Hematopoietic multipotent progenitor cell treated with erythropoietin and hydrocortisone succinate and interleukin-3 and kit ligand, for 4 days (in vitro differentiated cells): ENCODE measurements at regions not wholly inside any gene's neighbourhood (a gene's known extent, or its start where the extent isn't known, plus 50 kb on each side); places are given as distances from the start of the nearest gene placed in this dataset.
"Not testable (repeated sequence)": the region's sequence is repeated elsewhere in the genome, so short reads cannot be mapped to it uniquely, and the experiment has no call there.

ENCODE experiments used
- DNase-seq: peaks from one replicate; pipeline ENCODE4 v3.0.0-alpha.2; 2015

GRCh38 chr3:27554706-27555105 lies 70.5 kb upstream of the SLC4A7 start:
- DNase-seq = no peak

GRCh38 chr3:27553886-27554540 lies 69.8 kb upstream of the SLC4A7 start:
- DNase-seq = no peak

DNA sequence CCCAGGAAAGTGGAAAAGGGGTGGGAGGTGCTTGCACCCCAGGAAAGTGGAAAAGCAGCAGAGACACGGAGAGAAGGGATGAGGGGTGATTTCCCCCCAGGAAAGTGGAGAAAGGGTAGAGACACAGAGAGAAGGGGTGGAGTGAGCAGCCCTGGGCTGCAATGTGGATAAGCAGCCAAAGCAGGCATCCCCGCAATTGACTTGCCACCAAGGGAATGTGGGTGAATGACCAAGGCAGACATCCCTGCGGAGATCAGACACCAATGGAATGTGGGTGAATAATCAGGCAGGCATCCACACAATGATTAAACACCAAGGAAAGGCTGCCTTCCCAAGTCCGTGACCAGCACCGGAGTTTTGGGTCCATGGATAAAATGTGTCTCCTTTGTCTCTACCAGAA lies 68.5 kb upstream of the SLC4A7 start:
- not testable (repeated sequence) for DNase-seq

DNA sequence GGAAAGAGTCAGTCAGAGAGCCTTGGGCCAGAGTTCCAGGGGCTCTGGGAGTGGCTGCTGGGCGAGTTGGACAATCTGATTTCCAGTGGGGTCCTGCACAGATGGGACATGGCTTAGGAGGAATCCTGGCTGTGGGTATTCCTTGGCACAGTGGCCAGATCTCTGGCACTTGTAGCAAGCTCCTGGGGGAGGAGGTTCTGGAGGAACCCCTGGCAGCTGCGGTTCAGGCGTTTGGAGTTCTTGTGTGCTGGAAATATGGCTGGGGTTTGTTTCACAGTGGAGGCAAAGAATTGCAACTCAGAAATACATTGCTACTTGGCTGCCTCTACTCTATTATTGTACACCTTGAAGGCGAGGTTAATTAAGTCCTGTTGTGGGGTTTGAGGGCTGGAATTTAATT lies 67.2 kb upstream of the SLC4A7 start:
- DNase-seq = not testable (repeated sequence)

GRCh38 chr3:27545061-27545460 lies 60.9 kb upstream of the SLC4A7 start:
- DNase-seq = no peak

DNA sequence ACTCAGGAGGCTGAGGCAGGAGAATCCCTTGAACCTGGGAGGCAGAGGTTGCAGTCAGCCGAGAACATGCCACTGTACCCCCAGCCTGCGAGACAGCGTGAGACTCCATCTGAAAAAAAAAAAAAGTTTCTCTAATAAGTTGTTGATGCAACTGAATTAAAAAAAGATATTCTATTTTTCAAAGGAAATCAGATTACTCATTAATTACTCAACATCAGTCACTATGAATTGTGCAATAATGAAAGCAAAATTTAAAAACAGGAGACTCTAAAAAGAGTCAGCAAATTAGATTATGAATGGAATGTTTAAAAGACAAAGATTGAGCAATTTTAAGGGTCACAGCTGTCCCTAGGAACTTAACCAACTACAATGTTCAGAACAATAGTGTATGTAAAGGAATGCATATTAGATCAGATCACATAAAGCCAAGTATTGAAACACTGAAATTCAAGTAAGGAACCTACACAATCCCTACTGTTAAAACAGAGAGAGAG lies 60.2 kb upstream of the SLC4A7 start:
- DNase-seq = peak; percentile 20

- no peak for DNase-seq
These were observed 58.3 kb upstream of the SLC4A7 start for GRCh38 chr3:27542476-27542875.

DNA sequence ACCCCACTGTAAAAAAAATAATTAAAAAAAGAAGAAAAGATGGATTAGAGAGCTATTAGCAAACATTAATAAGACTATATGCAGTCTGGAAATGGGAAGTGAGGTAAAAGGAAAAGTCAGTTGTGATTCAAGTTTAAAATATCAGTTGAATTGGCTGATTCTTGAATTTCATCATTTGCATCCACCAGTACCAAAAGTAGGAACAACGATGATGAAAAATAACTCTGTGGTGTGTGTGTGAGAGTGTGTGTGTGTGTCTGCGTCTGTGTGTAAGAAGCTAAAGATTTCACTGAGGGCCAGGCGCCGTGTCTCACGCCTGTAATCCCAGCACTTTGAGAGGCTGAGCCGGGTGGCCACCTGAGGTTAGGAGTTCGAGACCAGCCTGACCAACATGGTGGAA lies 56.0 kb upstream of the SLC4A7 start:
- no peak for DNase-seq

- DNase-seq = no peak
These were observed 52.3 kb upstream of the SLC4A7 start for GRCh38 chr3:27536491-27536890.

DNA sequence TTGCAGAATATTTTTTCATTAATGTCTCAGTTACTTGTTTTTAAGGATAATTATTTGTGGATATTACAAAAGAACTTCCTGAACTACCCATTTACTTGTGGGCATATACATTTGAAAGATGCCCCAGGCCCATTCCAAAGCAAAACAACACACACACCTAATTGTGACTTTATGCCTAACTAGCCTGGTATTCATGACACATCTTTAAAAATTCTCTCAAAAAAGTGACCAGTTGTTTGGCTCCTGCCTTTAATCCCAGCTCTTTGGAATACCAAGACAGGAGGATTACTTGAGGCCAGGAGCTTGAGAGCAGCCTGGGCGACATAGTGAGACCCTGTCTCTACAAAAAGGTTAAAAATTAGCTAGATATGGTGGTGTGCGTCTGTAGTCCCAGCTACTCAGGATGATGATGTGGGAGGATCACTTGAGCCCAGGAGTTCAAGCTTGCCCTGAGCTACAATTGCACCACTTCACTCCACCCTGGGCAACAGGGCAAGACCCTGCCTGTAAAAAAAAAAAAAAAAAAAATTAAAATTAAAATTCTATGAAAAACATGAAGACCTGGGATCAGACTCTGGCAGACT lies 51.7 kb upstream of the SLC4A7 start:
- DNase-seq = no peak

DNA sequence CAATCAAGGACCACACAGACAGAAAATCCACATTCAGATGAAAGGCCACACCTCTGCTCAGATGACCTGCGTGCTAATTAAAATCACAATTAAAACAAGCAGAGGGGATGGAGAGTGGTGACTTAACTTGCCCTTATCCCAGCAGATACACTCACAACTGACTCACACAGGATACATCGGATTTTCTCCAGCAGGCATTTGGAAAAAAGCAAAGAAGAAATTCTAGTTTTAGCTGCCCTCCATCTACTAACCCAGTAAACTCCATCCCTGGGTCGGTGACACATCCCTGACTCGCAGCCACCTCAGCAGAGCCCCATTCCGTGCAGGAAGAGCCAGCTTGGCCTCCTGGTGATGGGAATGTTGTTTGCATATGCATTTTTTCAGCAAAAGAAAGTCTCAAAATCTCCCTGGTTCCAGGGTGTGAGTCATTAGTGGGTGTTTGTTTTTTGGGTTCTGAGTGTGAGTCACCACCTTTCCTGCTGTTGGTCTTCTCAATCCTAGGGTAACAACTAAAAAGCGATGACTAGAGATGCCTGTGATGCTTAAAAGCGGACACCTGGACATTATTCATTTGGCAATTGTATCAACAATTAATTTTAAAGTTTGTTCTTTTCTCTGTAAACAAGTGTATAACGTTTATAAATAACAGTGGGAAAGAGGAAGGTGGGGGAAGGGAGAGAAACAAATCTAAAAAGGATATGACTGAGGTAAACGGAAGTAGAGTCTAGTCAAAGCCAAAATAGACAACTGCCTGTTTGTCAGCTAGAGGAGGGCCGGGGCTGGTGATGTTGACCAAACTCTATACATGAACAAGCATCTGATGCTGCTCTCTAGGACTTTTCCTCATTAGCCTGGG lies 49.8 kb upstream of the SLC4A7 start:
- DNase-seq = peak; percentile 16
